HFFc6 (cell line): ENCODE measurements at regions not wholly inside any gene's neighbourhood (a gene's known extent, or its start where the extent isn't known, plus 50 kb on each side); places are given as distances from the start of the nearest gene placed in this dataset.

Source experiments
- DNase-seq: peaks from one replicate; pipeline ENCODE4 v3.0.0-alpha.2; 2018
- H3K27ac Mint-ChIP-seq: 2 replicates; pipeline ENCODE4 v1.8.0; 2020; ENCODE audit warnings: mild to moderate bottlenecking, mixed read lengths
- H3K27me3 Mint-ChIP-seq: 2 replicates; pipeline ENCODE4 v1.8.0; 2021; ENCODE audit warnings: mild to moderate bottlenecking, moderate library complexity, mixed read lengths; ENCODE audit not compliant: insufficient read depth
- H3K36me3 Mint-ChIP-seq: 2 replicates; pipeline ENCODE4 v1.8.0; 2021; ENCODE audit warnings: low read depth, mixed read lengths
- H3K4me1 Mint-ChIP-seq: 2 replicates; pipeline ENCODE4 v1.8.0; 2020; ENCODE audit warnings: low read depth, mixed read lengths
- H3K4me3 Mint-ChIP-seq: 2 replicates; pipeline ENCODE4 v1.8.0; 2020; ENCODE audit warnings: mild to moderate bottlenecking, moderate library complexity, mixed read lengths
- H3K9me3 Mint-ChIP-seq: 2 replicates; pipeline ENCODE4 v1.8.0; 2020; ENCODE audit warnings: mild to moderate bottlenecking, mixed read lengths
- TF ChIP-seq, protein P1 (sequence below): fragments of 200-600 bp; sonication (generic); IDR thresholded peaks from 2 replicates; pipeline ENCODE4 v1.5.0; 2021; ENCODE audit warnings: antibody characterized with exemption, mild to moderate bottlenecking

DNA sequence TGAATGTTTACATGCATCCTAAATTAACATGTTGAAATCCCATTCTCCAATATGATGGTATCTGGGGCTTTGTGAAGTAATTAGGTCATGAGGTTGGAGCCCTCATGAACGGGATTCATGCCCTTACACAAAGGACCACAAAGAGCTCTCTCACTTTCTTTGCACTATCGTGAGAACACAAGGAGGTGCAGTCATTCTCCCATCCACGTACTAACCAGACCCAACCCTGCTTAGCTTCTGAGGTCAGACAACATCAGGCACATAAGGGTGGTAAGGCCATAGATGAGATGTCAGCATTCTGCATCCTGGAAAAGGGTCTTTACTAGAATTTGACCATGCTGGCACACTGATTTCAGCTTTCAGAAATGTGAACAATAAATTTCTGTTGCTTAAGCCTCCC lies 1211.9 kb upstream of the MIR17HG start:
- no peaks in the 10 kb centered on the region for H3K27me3 Mint-ChIP-seq
- no peak overlapping the region for H3K4me3 Mint-ChIP-seq
- no peaks in the 10 kb centered on the region for H3K9me3 Mint-ChIP-seq
- H3K27ac Mint-ChIP-seq, result no peak overlapping the region
- DNase-seq, result no peak
- TF ChIP-seq, protein P1, sequence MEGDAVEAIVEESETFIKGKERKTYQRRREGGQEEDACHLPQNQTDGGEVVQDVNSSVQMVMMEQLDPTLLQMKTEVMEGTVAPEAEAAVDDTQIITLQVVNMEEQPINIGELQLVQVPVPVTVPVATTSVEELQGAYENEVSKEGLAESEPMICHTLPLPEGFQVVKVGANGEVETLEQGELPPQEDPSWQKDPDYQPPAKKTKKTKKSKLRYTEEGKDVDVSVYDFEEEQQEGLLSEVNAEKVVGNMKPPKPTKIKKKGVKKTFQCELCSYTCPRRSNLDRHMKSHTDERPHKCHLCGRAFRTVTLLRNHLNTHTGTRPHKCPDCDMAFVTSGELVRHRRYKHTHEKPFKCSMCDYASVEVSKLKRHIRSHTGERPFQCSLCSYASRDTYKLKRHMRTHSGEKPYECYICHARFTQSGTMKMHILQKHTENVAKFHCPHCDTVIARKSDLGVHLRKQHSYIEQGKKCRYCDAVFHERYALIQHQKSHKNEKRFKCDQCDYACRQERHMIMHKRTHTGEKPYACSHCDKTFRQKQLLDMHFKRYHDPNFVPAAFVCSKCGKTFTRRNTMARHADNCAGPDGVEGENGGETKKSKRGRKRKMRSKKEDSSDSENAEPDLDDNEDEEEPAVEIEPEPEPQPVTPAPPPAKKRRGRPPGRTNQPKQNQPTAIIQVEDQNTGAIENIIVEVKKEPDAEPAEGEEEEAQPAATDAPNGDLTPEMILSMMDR, result no peak
- H3K36me3 Mint-ChIP-seq, result no peaks in the 10 kb centered on the region
- H3K4me1 Mint-ChIP-seq, result no peaks in the 10 kb centered on the region

DNA sequence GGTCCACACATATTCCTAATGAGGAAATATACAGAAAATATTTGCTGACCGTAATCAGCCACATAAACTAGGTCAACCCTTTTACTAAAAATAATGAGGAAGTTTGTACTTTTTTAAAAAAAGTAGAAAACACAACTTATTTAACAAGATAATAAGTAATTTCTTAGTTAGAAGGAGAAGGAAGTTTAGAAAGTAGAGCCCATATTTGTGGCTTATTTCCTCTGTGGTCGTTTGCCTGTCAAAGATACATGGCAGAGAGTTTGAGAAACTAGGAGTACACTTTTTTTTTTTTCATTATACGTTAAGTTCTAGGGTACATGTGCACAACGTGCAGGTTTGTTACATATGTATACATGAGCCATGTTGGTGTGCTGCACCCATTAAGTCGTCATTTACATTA lies 1205.2 kb upstream of the MIR17HG start:
- Mint-ChIP-seq H3K9me3 (no peaks in the 10 kb centered on the region), H3K4me1 (no peaks in the 10 kb centered on the region; the same call in 1 of the 2 replicates), H3K4me3 (no peak overlapping the region), H3K36me3 (no peaks in the 10 kb centered on the region), H3K27me3 (no peaks in the 10 kb centered on the region), H3K27ac (no peak overlapping the region)
- DNase-seq, result no peak
- TF ChIP-seq, protein P1, result no peak

DNA sequence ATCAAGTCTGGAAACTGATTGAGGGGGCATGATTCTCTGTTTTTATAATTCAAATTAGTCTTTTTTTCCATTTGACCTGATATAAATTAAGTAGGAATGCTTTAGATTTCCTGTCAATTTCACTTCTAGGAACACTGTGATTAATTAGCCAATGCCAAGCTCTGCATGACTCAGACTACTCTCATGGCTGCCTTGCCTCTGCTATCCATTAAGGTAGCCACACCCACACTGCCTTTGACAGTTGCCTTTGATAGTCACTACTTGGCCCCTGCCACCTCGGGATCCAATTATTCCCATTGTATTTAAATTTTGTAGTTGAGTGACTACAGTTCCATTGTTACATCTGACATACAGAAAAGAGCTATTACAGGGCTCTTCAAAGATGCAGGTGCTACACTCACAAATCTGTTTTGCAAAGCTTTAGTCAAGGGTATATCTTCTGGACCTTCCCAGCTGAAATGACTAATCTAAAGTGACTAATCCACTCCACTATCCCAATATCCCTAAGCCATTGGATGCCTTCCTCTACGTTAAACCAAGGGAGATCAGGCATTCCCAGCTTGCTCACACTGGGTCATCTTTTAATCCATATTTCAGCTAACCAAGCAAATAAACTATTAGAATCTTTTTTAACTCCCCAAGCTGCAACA lies 1193.1 kb upstream of the MIR17HG start:
- TF ChIP-seq, protein P1, result no peak
- H3K36me3 Mint-ChIP-seq, result no peaks in the 10 kb centered on the region
- H3K4me1 Mint-ChIP-seq, result no peaks in the 10 kb centered on the region; the same call in 1 of the 2 replicates
- H3K27ac Mint-ChIP-seq, result no peak overlapping the region
- H3K27me3 Mint-ChIP-seq, result no peaks in the 10 kb centered on the region; the same call in 1 of the 2 replicates
- H3K4me3 Mint-ChIP-seq, result no peak overlapping the region
- H3K9me3 Mint-ChIP-seq, result no peaks in the 10 kb centered on the region
- DNase-seq, result no peak

DNA sequence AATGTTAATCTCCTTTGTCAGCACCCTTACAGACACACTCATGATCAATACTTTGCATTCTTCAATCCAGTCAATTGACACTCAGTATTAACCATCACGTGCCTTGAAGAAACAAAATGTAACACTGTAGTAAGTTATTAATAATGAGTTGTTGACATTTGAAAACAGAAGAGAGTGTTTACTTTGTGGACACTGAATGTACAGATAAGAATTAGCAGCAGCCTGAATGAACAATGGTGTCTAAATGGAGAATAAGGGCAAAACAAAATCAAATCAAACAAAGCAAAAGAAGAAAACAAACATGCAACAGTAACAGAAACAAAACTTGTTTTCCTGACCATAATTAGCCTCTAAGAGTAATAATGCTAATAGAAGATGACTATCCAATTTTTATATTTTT lies 1191.1 kb upstream of the MIR17HG start:
- Mint-ChIP-seq H3K9me3 (no peaks in the 10 kb centered on the region), H3K27me3 (no peaks in the 10 kb centered on the region; the same call in 1 of the 2 replicates), H3K4me1 (no peaks in the 10 kb centered on the region; the same call in 1 of the 2 replicates), H3K36me3 (no peaks in the 10 kb centered on the region), H3K4me3 (no peak overlapping the region), H3K27ac (no peak overlapping the region)
- no peak for DNase-seq
- TF ChIP-seq, protein P1, result no peak

DNA sequence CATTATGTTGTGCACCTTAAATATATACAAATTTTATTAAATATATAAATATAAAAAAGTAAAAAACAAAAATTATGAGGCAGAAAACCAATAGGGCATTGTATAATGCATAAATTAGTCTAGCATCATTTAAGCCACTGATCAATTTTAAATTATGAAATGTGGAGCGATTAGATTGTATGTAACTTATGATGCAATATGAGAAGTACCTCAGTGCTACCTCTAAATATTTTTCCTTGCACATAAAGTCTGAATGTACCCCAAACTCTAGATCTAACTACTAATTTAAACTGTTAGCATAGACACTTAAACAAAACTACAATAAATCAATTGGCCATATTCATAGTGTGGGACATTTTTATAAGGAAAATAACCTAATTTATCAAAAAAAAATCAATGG lies 1178.5 kb upstream of the MIR17HG start:
- H3K36me3 Mint-ChIP-seq, result no peaks in the 10 kb centered on the region
- H3K27me3 Mint-ChIP-seq, result peaks cover 1% of the 10 kb centered on the region; the same call in 1 of the 2 replicates
- no peak overlapping the region for H3K4me3 Mint-ChIP-seq
- H3K9me3 Mint-ChIP-seq, result no peaks in the 10 kb centered on the region
- H3K27ac Mint-ChIP-seq, result no peak overlapping the region
- TF ChIP-seq, protein P1, result no peak
- no peak for DNase-seq
- H3K4me1 Mint-ChIP-seq, result no peaks in the 10 kb centered on the region
